B cell (primary cell): ENCODE measurements at regions not wholly inside any gene's neighbourhood (a gene's known extent, or its start where the extent isn't known, plus 50 kb on each side); places are given as distances from the start of the nearest gene placed in this dataset.

ENCODE experiments used
- EZH2 ChIP-seq: IDR thresholded peaks from 2 replicates; pipeline ENCODE4 v1.6.1; 2012; ENCODE audit warnings: borderline replicate concordance, low read depth, mild to moderate bottlenecking, moderate library complexity, low read length; ENCODE audit not compliant: insufficient read depth, poor library complexity, severe bottlenecking
- TF ChIP-seq, protein P1 (sequence below): fragments of 200-600 bp; IDR thresholded peaks from one replicate; pipeline ENCODE4 v1.8.0; 2022; ENCODE audit warnings: antibody characterized with exemption, mild to moderate bottlenecking

DNA sequence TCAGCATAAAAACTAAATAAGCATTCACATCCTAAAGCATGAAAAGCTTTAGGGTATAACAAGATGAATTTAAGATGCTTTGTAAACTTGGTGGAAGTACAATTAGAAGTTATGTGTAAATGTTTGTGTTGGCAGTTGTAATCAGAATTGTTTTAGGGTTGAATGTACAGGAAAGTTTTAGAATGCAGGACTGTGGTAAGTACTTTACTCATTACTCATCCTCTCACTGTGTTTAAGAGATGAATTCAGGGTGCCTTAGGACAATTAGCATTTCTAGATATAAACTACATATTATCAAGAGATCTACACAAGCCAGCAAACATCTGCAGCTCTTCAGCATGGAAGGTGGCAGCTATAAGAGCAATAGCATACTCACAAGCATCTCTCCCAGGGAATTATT, 77.5 kb upstream of the ELOVL6 start:
- no peak for TF ChIP-seq EZH2
- TF ChIP-seq, protein P1, sequence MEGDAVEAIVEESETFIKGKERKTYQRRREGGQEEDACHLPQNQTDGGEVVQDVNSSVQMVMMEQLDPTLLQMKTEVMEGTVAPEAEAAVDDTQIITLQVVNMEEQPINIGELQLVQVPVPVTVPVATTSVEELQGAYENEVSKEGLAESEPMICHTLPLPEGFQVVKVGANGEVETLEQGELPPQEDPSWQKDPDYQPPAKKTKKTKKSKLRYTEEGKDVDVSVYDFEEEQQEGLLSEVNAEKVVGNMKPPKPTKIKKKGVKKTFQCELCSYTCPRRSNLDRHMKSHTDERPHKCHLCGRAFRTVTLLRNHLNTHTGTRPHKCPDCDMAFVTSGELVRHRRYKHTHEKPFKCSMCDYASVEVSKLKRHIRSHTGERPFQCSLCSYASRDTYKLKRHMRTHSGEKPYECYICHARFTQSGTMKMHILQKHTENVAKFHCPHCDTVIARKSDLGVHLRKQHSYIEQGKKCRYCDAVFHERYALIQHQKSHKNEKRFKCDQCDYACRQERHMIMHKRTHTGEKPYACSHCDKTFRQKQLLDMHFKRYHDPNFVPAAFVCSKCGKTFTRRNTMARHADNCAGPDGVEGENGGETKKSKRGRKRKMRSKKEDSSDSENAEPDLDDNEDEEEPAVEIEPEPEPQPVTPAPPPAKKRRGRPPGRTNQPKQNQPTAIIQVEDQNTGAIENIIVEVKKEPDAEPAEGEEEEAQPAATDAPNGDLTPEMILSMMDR = no peak
